SKM-1 (cell line): ENCODE measurements at regions not wholly inside any gene's neighbourhood (a gene's known extent, or its start where the extent isn't known, plus 50 kb on each side); places are given as distances from the start of the nearest gene placed in this dataset.

Experiments
- DNase-seq: peaks from one replicate; lab custom pipeline; 2025; ENCODE audit not compliant: unreplicated experiment; lab: John Stamatoyannopoulos, UW

DNA sequence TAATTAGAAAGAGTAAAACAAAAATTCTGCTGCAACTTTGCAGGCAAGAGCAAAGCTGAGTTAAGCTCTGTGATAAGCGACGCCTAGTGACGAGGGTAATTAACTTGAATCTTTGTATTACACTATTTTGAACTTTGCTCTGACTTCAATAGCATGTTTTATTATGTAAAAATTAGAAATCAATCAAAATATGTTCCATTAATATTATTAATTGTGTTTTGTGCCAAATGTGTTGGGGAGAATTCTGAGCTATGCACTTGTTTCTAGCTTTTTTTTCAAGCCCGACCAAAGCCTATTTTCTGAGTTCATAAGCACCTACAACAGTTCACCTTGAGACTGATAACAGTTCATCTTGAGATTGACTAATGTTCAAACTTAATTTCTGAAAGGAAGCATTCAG is 90.1 kb upstream of the PDE3A start:
- DNase-seq, result no peak

GRCh38 chr12:20280515-20280914 is 87.8 kb upstream of the PDE3A start:
- peak; percentile 1 for DNase-seq

- DNase-seq, result no peak
Observed at GRCh38 chr12:20282401-20282800, 85.9 kb upstream of the PDE3A start.

DNA sequence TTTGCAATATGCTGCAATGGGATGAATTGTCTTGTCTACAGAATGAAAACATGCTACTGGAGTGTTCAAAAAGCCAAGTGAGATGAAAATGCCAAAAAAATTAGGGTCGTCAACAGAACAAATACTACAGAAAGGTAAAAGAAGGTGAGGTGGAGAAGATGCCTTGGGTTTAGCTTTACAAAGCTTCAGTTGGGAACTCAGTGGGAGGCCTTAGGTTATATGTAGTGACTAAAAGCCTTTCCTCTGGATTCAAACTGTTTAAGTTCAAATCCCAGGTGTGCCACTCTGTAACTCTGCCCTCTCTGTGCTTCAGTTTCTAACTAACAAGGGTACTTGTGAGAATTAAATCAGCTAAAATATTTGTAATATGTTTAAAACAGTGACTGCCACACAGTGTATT is 84.9 kb upstream of the PDE3A start:
- no peak for DNase-seq

DNA sequence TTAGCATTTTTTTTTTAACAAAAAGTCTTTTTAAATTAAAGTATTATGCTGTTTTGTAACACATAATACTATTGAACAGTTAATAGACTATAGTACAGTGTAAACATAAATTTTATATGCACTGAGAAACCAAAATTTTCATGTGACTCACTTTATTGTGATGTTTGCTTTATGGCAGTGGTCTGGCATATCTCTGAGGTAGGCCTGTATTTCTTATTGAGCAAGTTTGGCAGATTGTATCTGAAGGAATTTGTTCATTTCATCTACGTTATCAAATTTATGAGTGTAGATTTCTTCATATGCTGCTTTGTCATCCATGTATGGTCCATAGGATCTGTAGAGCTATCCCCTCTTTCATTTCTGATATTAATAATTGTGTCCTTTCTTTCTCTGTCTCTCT is 78.8 kb upstream of the PDE3A start:
- DNase-seq, result no peak

GRCh38 chr12:20300457-20300856 is 67.9 kb upstream of the PDE3A start:
- DNase-seq, result no peak

DNA sequence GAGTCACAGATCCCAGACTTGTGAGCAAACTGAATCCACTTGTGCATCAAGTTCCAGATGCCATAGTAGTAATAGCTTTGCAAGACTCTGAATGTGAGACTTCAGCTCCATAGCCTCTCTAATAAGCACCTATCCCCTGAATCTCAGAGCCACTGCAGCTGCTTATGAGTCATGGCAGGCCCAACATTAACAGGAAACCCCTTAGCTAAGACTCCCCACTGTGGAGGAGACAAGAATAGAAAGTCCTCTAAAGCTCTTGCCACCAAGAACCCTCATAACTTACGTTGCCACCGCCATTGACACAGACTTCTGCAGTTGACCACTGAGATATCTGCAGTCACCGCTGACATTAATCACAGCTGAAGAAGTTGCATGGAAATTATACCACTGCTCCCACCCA is 62.9 kb upstream of the PDE3A start:
- no peak for DNase-seq

DNA sequence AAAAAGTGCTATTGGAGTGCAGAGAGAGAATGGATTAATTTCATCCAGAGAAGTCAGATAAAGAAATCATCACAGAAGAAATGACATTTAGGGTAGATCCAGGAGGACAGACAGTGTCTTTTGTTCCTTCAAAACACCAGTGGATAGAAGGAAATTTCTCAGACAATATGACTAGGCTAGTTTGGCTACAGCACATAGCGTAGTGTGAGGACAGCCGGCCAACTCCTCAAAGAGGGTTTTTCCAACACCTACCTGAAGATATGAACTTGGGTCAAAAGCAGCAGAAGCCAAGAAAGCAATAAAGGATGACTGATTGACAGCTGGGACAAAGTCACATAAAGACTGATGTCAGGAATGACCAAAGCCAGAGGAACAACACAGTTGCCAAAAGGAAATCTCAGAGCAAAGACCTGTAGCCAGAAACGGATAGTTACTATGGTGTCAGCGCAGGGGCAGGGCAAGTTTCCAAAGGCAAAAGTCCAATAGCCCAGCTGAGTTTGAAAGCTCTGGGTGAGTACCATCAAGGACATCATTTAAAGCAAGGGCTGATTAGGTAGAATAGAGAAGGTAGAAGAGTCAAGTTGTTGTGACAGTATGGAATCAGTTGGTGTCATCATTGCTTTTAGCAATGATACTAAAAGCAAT is 58.7 kb upstream of the PDE3A start:
- DNase-seq, result no peak

- DNase-seq, result no peak
Observed at GRCh38 chr12:20314328-20314727, 54.0 kb upstream of the PDE3A start.

DNA sequence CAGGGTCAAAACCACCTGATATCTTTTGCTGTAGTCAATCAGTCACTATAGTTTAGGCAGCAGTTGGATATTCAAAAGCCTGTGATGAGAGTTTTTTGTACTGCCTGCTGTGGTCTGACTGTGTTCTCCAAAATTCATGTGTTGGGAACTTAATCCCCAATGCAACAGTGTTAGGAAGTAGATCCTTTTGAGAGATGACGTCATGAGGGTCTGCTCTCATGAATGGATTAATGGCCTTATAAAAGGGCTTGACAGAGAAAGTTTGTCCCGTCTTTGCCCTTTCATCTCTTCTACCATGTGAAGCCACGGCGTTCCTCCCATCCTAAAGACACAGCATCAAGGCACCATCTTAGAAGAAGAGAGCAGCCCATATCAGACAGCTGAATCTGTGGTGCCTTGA is 50.8 kb upstream of the PDE3A start:
- no peak for DNase-seq
